PC-9 (cell line): ENCODE measurements at regions not wholly inside any gene's neighbourhood (a gene's known extent, or its start where the extent isn't known, plus 50 kb on each side); places are given as distances from the start of the nearest gene placed in this dataset.

Experiments used
- BruUV-seq: library from RNA; stranded (reverse); fragments of 400-500 nt; replicated peaks from 2 replicates; lab custom pipeline; 2021; lab: Mats Ljungman, UMichigan
- CTCF ChIA-PET: fragments of 300-600 bp; sonication (Branson Sonifier 250); formaldehyde crosslinking; loops from one replicate; lab custom pipeline; 2022; ENCODE audit warnings: antibody characterized with exemption; lab: Charles Lee
- POLR2A ChIA-PET: fragments of 300-600 bp; sonication (Branson Sonifier 250); formaldehyde crosslinking; loops from one replicate; lab custom pipeline; 2022; ENCODE audit warnings: antibody characterized with exemption; ENCODE audit not compliant: unreplicated experiment; lab: Charles Lee
- DNase-seq, 2 experiments: peaks; one replicate each; pipeline versions ENCODE4 v3.0.0 to v3.0.0-alpha.2; 2015 to 2022; ENCODE audit warnings: mixed read lengths in 1 of 2
- H2AFZ ChIP-seq: fragments of 200-600 bp; sonication (generic); 2 replicates; pipeline ENCODE4 v1.8.1; 2017; ENCODE audit warnings: antibody characterized with exemption
- H3F3A ChIP-seq: fragments of 200-600 bp; sonication (generic); 2 replicates; pipeline ENCODE4 v1.8.1; 2017; ENCODE audit warnings: antibody characterized with exemption, mild to moderate bottlenecking, low read depth; ENCODE audit not compliant: insufficient read depth
- H3K27ac ChIP-seq: fragments of 200-600 bp; sonication (generic); 2 replicates; pipeline ENCODE4 v1.6.1; 2016; ENCODE audit warnings: mixed run types
- H3K27me3 ChIP-seq: fragments of 200-600 bp; sonication (generic); 2 replicates; pipeline ENCODE4 v1.6.1; 2016; ENCODE audit warnings: low read depth, mixed run types; ENCODE audit not compliant: insufficient read depth
- H3K36me3 ChIP-seq: fragments of 200-600 bp; sonication (generic); 2 replicates; pipeline ENCODE4 v1.6.1; 2016; ENCODE audit warnings: low read depth, mixed run types
- H3K4me1 ChIP-seq: fragments of 200-600 bp; sonication (generic); replicated peaks from 2 replicates; pipeline ENCODE4 v1.6.1; 2016; ENCODE audit warnings: mixed run types; ENCODE audit not compliant: insufficient read depth
- H3K4me2 ChIP-seq: fragments of 200-600 bp; sonication (generic); 2 replicates; pipeline ENCODE4 v1.6.1; 2017; ENCODE audit warnings: mixed run types
- H3K4me3 ChIP-seq: fragments of 200-600 bp; sonication (generic); 2 replicates; pipeline ENCODE4 v1.6.1; 2016; ENCODE audit warnings: mixed run types
- H3K79me2 ChIP-seq: fragments of 200-600 bp; sonication (generic); 2 replicates; pipeline ENCODE4 v1.6.1; 2017; ENCODE audit warnings: low read depth, mixed run types
- H3K9me2 ChIP-seq: fragments of 200-600 bp; sonication (generic); 2 replicates; pipeline ENCODE4 v1.8.1; 2017; ENCODE audit warnings: mild to moderate bottlenecking; ENCODE audit not compliant: insufficient read depth
- H3K9me3 ChIP-seq: fragments of 200-600 bp; sonication (generic); 2 replicates; pipeline ENCODE4 v1.8.1; 2016; ENCODE audit warnings: low read depth; ENCODE audit not compliant: insufficient read depth
- H4K20me1 ChIP-seq: fragments of 200-600 bp; sonication (generic); 2 replicates; pipeline ENCODE4 v1.8.1; 2017; ENCODE audit not compliant: insufficient read depth
- EZH2 ChIP-seq: fragments of 200-600 bp; sonication (generic); IDR thresholded peaks from 2 replicates; pipeline ENCODE4 v1.8.0; 2017; ENCODE audit warnings: antibody characterized with exemption, low read depth
- intact Hi-C: fragments of 100-400 bp; cut with micrococcal nuclease; formaldehyde crosslinking; loops from one replicate; pipeline ENCODE4 v1.10.0; 2022; ENCODE audit not compliant: unreplicated experiment
- TF ChIP-seq, protein P1 (sequence below): fragments of 200-600 bp; sonication (generic); conservative IDR thresholded peaks from 2 replicates; pipeline ENCODE4 v1.6.1; 2017; ENCODE audit warnings: mixed run types, antibody characterized with exemption, mild to moderate bottlenecking, moderate library complexity

DNA sequence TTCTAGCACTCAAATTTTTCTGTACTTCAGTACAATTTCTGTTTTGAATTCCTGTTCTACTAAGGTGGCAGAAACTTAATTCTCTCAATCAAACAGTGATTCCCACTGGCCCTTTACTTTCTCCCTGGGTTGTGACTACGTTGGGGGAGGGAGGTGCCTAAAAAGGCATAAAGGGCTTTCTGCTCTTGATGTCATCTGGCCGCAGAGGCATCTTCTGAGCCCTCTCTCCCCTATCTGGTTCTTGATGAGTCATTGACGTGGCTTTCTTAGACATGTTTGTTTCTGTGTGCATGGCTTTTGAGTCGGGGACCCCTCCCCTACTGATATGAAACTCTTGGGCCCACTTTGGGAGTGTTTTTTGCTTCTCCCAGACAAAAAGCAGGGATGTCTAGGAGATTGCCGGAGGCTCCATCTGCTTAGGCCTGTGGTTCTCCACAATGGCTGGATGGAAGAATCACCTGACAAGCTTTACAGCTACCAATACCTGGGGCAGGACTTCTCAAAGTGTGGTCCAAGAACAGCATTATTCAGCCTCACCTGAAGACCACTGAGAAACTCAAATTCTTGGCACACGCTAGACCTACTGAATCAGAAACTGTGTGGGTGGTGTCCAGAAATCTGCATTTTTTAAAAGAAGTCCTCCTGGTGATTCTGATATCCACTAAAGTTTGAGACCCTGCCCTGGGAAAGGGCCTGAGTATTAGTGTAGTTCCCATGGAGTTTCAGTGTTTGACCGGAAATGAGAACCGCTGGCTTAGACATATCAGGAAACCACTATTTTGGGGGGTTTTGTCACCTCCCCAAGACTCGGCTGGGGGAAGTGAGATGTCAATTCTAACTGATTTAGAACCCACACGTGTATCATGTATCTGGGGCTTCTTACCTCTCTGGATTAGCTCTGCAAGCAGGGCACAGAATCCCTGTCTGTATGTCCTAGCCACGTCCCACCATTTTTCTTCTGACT lies 395.7 kb upstream of the PDE3A start:
- intact Hi-C loops = no loop called here
- no peaks in the 10 kb centered on the region for H3K9me3 ChIP-seq
- no peaks in the 10 kb centered on the region for H3K27me3 ChIP-seq
- H3K4me1 ChIP-seq = no peaks in the 10 kb centered on the region
- no peaks in the 10 kb centered on the region for H3K9me2 ChIP-seq
- TF ChIP-seq EZH2 = no peak
- TF ChIP-seq, protein P1, sequence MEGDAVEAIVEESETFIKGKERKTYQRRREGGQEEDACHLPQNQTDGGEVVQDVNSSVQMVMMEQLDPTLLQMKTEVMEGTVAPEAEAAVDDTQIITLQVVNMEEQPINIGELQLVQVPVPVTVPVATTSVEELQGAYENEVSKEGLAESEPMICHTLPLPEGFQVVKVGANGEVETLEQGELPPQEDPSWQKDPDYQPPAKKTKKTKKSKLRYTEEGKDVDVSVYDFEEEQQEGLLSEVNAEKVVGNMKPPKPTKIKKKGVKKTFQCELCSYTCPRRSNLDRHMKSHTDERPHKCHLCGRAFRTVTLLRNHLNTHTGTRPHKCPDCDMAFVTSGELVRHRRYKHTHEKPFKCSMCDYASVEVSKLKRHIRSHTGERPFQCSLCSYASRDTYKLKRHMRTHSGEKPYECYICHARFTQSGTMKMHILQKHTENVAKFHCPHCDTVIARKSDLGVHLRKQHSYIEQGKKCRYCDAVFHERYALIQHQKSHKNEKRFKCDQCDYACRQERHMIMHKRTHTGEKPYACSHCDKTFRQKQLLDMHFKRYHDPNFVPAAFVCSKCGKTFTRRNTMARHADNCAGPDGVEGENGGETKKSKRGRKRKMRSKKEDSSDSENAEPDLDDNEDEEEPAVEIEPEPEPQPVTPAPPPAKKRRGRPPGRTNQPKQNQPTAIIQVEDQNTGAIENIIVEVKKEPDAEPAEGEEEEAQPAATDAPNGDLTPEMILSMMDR = no peak
- no peak overlapping the region for H3K4me3 ChIP-seq
- H3K79me2 ChIP-seq = no peaks in the 10 kb centered on the region
- ChIA-PET POLR2A (no interaction called here), CTCF (no interaction called here)
- BruUV-seq = no TSS peak
- H3K27ac ChIP-seq = no peak overlapping the region
- H3K4me2 ChIP-seq = no peak overlapping the region
- H4K20me1 ChIP-seq = no peaks in the 10 kb centered on the region
- no peaks in the 10 kb centered on the region for H3F3A ChIP-seq
- no peaks in the 10 kb centered on the region for H3K36me3 ChIP-seq
- H2AFZ ChIP-seq = no peak overlapping the region
- no peak for DNase-seq

DNA sequence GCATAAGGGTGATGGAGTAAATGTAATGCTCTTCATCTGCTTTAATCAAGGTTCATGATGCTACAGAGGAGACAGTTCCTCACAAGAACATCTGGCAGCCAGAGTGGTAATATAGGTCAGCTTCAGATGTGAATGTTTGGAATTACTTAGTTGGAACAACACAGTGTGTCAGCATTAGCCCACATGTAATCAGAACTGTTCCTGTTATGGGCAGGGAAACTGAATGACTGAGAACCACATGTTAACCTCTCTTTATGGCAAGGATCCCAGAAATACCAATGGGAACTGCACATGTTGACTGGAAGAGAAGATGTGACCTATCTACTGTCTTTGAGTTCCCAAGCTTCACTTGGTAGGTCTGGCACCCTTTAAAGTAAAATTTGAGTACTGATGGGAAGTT lies 390.1 kb upstream of the PDE3A start:
- H3K9me2 ChIP-seq = no peaks in the 10 kb centered on the region
- no TSS peak for BruUV-seq
- H3K9me3 ChIP-seq = no peaks in the 10 kb centered on the region
- no peaks in the 10 kb centered on the region for H3F3A ChIP-seq
- no peaks in the 10 kb centered on the region for H3K79me2 ChIP-seq
- DNase-seq = no peak
- H2AFZ ChIP-seq = no peak overlapping the region
- POLR2A ChIA-PET = no interaction called here
- intact Hi-C loops = no loop called here
- no peaks in the 10 kb centered on the region for H3K4me1 ChIP-seq
- no peak overlapping the region for H3K27ac ChIP-seq
- no peak overlapping the region for H3K4me2 ChIP-seq
- H4K20me1 ChIP-seq = no peaks in the 10 kb centered on the region
- CTCF ChIA-PET = interaction anchor here (0.7 kb wide), 1 partner anchor 200 kb away, joined by 4 read pairs; no protein-coding TSS in a partner anchor
- H3K36me3 ChIP-seq = no peaks in the 10 kb centered on the region
- no peak overlapping the region for H3K4me3 ChIP-seq
- H3K27me3 ChIP-seq = no peaks in the 10 kb centered on the region
- TF ChIP-seq EZH2 = no peak
- TF ChIP-seq, protein P1 = no peak

DNA sequence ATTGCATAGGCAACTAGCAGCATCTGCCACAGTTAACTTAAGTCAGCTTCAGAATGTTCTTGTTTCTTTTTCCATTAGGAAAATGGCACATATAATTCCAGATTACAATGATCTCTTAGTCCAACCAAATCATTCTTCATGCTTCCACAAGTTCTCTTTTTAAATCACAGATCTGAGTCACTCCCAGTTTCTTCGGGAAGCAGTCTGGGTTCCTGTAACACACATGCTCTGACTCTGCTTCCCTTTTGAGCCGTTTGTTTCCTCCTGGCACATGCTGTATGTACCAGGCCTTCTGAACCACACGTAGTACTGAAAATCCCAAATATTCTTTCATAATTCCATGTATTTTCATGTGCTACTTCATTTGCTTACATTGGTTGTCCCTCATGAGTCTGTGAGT lies 388.8 kb upstream of the PDE3A start:
- intact Hi-C loops = no loop called here
- Histone ChIP-seq H3K27ac (no peak overlapping the region), H3K27me3 (no peaks in the 10 kb centered on the region), H3K4me3 (no peak overlapping the region), H3K4me2 (no peak overlapping the region), H3K36me3 (no peaks in the 10 kb centered on the region), H3K9me2 (no peaks in the 10 kb centered on the region), H3K4me1 (no peaks in the 10 kb centered on the region), H3F3A (no peaks in the 10 kb centered on the region), H2AFZ (no peak overlapping the region), H4K20me1 (no peaks in the 10 kb centered on the region), H3K9me3 (no peaks in the 10 kb centered on the region), H3K79me2 (no peaks in the 10 kb centered on the region)
- ChIA-PET POLR2A (no interaction called here), CTCF (no interaction called here)
- DNase-seq = no peak
- TF ChIP-seq EZH2 = no peak
- TF ChIP-seq, protein P1 = no peak
- no TSS peak for BruUV-seq
